CD4-positive, alpha-beta T cell (primary cell): ENCODE measurements at regions not wholly inside any gene's neighbourhood (a gene's known extent, or its start where the extent isn't known, plus 50 kb on each side); places are given as distances from the start of the nearest gene placed in this dataset.

Experiments used
- ATAC-seq: fragments of 200-7000 bp; cut with Tn5 transposase; one replicate; pipeline ENCODE4 v1.10.0; 2022; ENCODE audit warnings: mild to moderate bottlenecking; ENCODE audit not compliant: poor library complexity
- CTCF ChIA-PET: fragments of 350-600 bp; sonication (Branson Sonifier 250); formaldehyde crosslinking; loops from one replicate; lab custom pipeline; 2021; ENCODE audit warnings: antibody characterized with exemption, inconsistent platforms; lab: Charles Lee
- POLR2A ChIA-PET: fragments of 350-600 bp; sonication (Branson Sonifier 250); formaldehyde crosslinking; loops from one replicate; lab custom pipeline; 2021; ENCODE audit warnings: antibody characterized with exemption, inconsistent platforms; lab: Charles Lee
- DNase-seq, 14 experiments: peaks; one replicate each; pipeline ENCODE4 v3.0.0-alpha.2; 2013 to 2020; ENCODE audit warnings: mixed read lengths in 2 of 14
- H3K27ac ChIP-seq, 2 donors: one replicate each; pipeline versions ENCODE4 v1.5.1 to v1.7.0; 2013; ENCODE audit warnings: low read length in 2 of 2, low read depth in 1 of 2, mild to moderate bottlenecking in 1 of 2
- H3K27me3 ChIP-seq, 2 experiments: 1 replicate in 1 of 2; 2 replicates in 1 of 2; pipeline versions ENCODE4 v1.6.1 to v1.7.0; 2013; ENCODE audit warnings: low read length in 2 of 2, control low read depth in 1 of 2, mild to moderate bottlenecking in 1 of 2, moderate library complexity in 1 of 2; ENCODE audit not compliant: insufficient read depth in 2 of 2, control insufficient read depth in 1 of 2
- H3K36me3 ChIP-seq: one replicate; pipeline ENCODE4 v1.6.1; 2013; ENCODE audit warnings: low read length, control low read depth; ENCODE audit not compliant: insufficient read depth
- H3K4me1 ChIP-seq: one replicate; pipeline ENCODE4 v1.6.1; 2013; ENCODE audit warnings: low read length, control low read depth; ENCODE audit not compliant: insufficient read depth
- H3K4me3 ChIP-seq: one replicate; pipeline ENCODE4 v1.5.1; 2013; ENCODE audit warnings: mild to moderate bottlenecking, low read length, moderate library complexity
- H3K9me3 ChIP-seq, 2 experiments: 1 replicate in 1 of 2; 2 replicates in 1 of 2; pipeline versions ENCODE4 v1.6.1 to v1.7.0; 2013; ENCODE audit warnings: low read length in 2 of 2, mild to moderate bottlenecking in 2 of 2, control low read depth in 1 of 2, moderate library complexity in 1 of 2; ENCODE audit not compliant: control insufficient read depth in 1 of 2, insufficient read depth in 1 of 2
- H3K27ac Mint-ChIP-seq: one replicate; pipeline ENCODE4 v1.8.0; 2020; ENCODE audit warnings: mixed read lengths
- H3K27me3 Mint-ChIP-seq: one replicate; pipeline ENCODE4 v1.8.0; 2021; ENCODE audit warnings: mixed read lengths
- H3K36me3 Mint-ChIP-seq: one replicate; pipeline ENCODE4 v1.8.0; 2021; ENCODE audit warnings: low read depth, mixed read lengths
- H3K4me1 Mint-ChIP-seq: one replicate; pipeline ENCODE4 v1.8.0; 2021; ENCODE audit warnings: low read depth, mixed read lengths
- H3K4me3 Mint-ChIP-seq: one replicate; pipeline ENCODE4 v1.8.0; 2020; ENCODE audit warnings: mild to moderate bottlenecking, mixed read lengths
- H3K9me3 Mint-ChIP-seq: one replicate; pipeline ENCODE4 v1.8.0; 2020; ENCODE audit warnings: mixed read lengths
- CTCF ChIP-seq: fragments of 200-600 bp; IDR thresholded peaks from one replicate; pipeline ENCODE4 v1.8.0; 2022; ENCODE audit warnings: antibody characterized with exemption, mild to moderate bottlenecking
- intact Hi-C, 2 experiments: fragments of 100-400 bp; cut with DNase I in 1 of 2; cut with micrococcal nuclease in 1 of 2; formaldehyde crosslinking; loops; one replicate each; pipeline versions ENCODE4 v1.15.1 to v1.9.0; 2023 to 2025; cut with DNase I, micrococcal nuclease

- Mint-ChIP-seq H3K4me3 (no peak overlapping the region), H3K27me3 (peaks cover 11% of the 10 kb centered on the region), H3K36me3 (no peaks in the 10 kb centered on the region), H3K4me1 (no peaks in the 10 kb centered on the region), H3K9me3 (peaks cover 3% of the 10 kb centered on the region), H3K27ac (no peak overlapping the region)
- CTCF ChIA-PET: no interaction called here
- H3K36me3 ChIP-seq: no peaks in the 10 kb centered on the region
- DNase-seq (no peak), ATAC-seq (no peak)
- no peaks in the 10 kb centered on the region for H3K9me3 ChIP-seq
- H3K4me3 ChIP-seq: no peak overlapping the region
- no peak for TF ChIP-seq CTCF
- no peaks in the 10 kb centered on the region for H3K4me1 ChIP-seq
- H3K27me3 ChIP-seq: peaks cover 2 to 3% of the 10 kb centered on the region in 2 experiments
- no peak overlapping the region for H3K27ac ChIP-seq
- POLR2A ChIA-PET: no interaction called here
- intact Hi-C loops: no loop called here
Measured at GRCh38 chr1:221011145-221011544, 131.9 kb downstream of the HLX start.

GRCh38 chr1:221012120-221012519 lies 132.9 kb downstream of the HLX start:
- Histone ChIP-seq H3K27ac (no peak overlapping the region), H3K4me1 (no peaks in the 10 kb centered on the region), H3K27me3 (peaks cover 3% of the 10 kb centered on the region in 2 experiments), H3K4me3 (no peak overlapping the region), H3K36me3 (no peaks in the 10 kb centered on the region), H3K9me3 (no peaks in the 10 kb centered on the region)
- intact Hi-C loops: no loop called here
- POLR2A ChIA-PET: no interaction called here
- H3K27me3 Mint-ChIP-seq: peaks cover 11% of the 10 kb centered on the region
- no peaks in the 10 kb centered on the region for H3K4me1 Mint-ChIP-seq
- no peak overlapping the region for H3K27ac Mint-ChIP-seq
- H3K36me3 Mint-ChIP-seq: no peaks in the 10 kb centered on the region
- TF ChIP-seq CTCF: no peak
- no peak overlapping the region for H3K4me3 Mint-ChIP-seq
- ATAC-seq: no peak
- H3K9me3 Mint-ChIP-seq: peaks cover 3% of the 10 kb centered on the region
- no peak for DNase-seq
- CTCF ChIA-PET: no interaction called here

- CTCF ChIA-PET: no interaction called here
- Histone ChIP-seq H3K36me3 (no peaks in the 10 kb centered on the region), H3K9me3 (no peaks in the 10 kb centered on the region), H3K27me3 (peaks cover 3% of the 10 kb centered on the region in 2 experiments), H3K4me3 (no peak overlapping the region), H3K4me1 (no peaks in the 10 kb centered on the region), H3K27ac (no peak overlapping the region)
- intact Hi-C loops: no loop called here
- H3K4me3 Mint-ChIP-seq: no peak overlapping the region
- no peaks in the 10 kb centered on the region for H3K4me1 Mint-ChIP-seq
- TF ChIP-seq CTCF: no peak
- no peaks in the 10 kb centered on the region for H3K36me3 Mint-ChIP-seq
- POLR2A ChIA-PET: no interaction called here
- H3K27me3 Mint-ChIP-seq: peaks cover 11% of the 10 kb centered on the region
- ATAC-seq (no peak), DNase-seq (no peak)
- no peak overlapping the region for H3K27ac Mint-ChIP-seq
- no peaks in the 10 kb centered on the region for H3K9me3 Mint-ChIP-seq
Measured at GRCh38 chr1:221013691-221014660, 134.7 kb downstream of the HLX start.
